Left colon (tissue), 2 donors: ENCODE measurements at regions not wholly inside any gene's neighbourhood (a gene's known extent, or its start where the extent isn't known, plus 50 kb on each side); places are given as distances from the start of the nearest gene placed in this dataset.

Experiments
- ATAC-seq: fragments of 200-7000 bp; cut with Tn5 transposase; one replicate; pipeline ENCODE4 v1.9.1; 2020; ENCODE audit warnings: mild to moderate bottlenecking, moderate library complexity
- DNase-seq, 2 donors: peaks; one replicate each; pipeline ENCODE4 v3.0.0-alpha.2; 2020
- intact Hi-C, 2 donors: fragments of 100-400 bp; cut with DNase I in 1 of 2; cut with micrococcal nuclease in 1 of 2; formaldehyde crosslinking; loops; one replicate each; pipeline versions ENCODE4 v1.11.2 to v1.14.0; 2022; cut with DNase I, micrococcal nuclease
- donor health status: DM: no; HTN: no; CAD: no.
- donor health status: DM: yes; HTN: yes; CAD: no.

DNA sequence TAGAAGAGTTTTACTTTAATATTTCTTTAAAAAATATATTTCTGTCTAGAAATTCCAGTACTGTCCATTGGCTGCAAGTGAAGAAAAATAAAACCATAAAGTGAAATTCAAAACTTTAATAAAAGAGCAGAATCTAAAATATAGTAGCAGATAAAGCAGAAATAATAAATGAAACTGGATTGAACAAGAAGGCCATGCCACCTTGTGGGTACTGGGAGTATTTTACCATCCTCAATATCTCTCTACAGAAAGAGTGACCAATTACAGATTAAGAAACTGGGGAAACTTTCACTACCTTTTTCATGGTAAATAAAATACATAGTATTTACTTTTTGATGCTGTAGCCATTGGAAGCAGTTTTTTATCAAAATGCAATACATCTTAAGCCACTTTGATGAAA is 220.5 kb downstream of the BCAT1 start:
- intact Hi-C loops = no loop called here
- ATAC-seq (no peak), DNase-seq (no peak)

DNA sequence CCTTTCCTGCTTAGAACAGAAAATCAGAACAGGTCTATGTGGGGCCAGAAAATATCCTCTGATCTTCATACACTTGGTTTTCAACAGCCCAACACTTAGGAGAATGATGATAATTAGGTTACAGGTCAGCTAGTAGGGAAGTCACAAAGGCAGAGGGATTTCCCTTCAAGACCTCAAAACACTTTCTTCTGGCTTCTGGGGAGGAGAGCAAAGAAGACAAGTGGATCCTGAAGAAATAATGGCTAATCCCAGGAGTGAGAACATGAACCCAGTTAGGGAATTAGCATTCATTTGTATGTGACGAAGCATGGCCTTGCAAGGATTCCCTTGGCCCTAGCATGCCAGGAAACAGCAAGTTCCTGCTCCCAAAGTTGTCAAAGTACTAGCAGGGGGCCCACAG is 223.3 kb downstream of the BCAT1 start:
- ATAC-seq (no peak), DNase-seq (no peak)
- intact Hi-C loops = no loop called here

DNA sequence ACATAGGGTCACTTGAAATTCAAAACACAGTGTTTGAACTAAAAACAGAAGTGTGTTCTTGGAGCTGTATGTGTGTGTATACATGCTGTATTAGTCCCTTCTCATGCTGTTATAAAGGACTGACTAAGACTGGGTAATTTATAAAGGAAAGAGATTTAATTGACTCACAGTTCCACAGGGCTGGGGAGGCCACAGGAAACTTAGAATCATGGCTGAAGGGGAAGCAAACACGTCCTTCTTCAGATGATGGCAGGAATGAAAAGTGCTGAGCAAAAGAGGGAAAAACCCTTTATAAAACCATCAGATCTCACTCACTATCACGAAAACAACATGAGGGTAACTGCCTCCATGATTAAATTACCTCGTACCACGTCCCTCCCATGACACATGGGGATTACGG is 224.1 kb downstream of the BCAT1 start:
- intact Hi-C loops = no loop called here
- ATAC-seq = no peak
- no peak for DNase-seq

DNA sequence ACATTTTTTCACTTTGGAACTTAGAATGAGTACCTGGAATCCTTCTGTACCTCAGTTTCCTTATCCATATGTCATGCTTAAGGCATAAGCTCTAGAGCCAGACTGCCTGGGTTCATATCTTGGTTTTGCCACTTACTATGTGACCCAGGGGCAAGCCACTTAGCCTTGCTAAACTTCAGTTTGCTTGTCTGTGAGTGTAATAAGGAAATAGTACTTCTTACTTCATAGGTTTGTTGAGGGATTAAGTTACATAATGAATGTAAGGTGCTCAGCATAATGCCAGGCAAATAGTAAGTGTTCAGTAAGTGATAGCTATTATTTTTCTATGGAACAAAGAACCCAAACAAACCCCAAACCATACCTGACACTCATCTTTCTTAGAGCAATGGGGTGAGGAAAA is 225.1 kb downstream of the BCAT1 start:
- ATAC-seq (no peak), DNase-seq (no peak)
- intact Hi-C loops = no loop called here

DNA sequence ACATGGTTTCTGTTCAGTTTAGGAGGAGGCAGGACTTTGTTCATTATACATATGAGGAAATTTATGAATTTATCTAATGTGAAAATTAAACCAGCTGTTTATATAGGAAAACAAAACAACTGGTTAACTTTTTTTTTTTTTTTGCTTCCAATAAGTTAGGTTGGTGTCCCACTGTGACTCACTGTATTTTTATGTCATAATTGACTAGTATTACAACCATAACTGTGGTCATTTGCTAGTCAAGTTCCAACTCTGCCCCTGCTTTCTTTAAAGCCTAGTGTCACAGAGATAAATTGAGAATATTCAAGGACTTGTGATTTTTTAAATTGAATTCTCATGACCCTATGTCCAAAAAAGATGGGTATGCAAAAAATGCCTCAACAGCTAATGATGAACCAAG is 227.7 kb downstream of the BCAT1 start:
- ATAC-seq (no peak), DNase-seq (no peak)
- intact Hi-C loops = no loop called here

DNA sequence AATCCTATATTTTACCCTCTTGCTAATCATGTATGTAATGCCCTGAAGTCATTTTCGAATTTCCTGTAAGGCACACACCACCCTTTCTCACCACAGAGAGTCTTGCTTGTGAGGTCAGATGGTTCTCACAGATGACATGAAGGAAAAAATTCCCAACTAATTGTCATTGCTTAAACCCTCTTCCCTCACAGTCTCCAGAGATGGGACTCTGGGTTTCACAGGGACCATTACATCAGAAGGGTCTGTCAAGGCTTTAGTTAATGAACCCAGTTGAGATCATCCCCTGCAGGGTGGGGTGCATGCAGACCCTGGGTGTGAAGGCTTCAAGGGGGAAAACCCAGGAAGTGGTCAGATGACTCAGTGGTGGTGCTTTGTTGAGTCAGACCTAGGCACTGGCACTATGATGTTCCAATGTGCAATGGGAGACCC is 229.6 kb downstream of the BCAT1 start:
- DNase-seq (no peak), ATAC-seq (no peak)
- intact Hi-C loops = no loop called here

DNA sequence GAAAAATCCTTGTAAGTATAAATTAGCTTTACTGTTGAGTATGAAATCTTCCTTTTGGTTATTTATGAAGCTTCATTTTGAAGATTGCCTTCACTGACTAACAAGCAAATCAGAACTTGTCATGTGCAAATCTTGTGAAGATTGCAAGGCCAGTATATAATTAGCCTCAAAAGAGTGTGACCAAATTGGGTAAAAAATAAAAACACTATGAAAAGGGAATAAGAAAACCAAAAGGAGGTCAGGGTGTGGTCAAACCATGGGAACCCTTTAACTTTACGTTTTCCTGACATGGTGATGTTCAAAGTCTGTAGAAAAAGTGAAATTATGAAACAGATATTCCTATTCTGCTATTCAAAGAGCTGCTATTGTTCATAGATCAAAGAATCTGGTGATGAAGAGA is 230.3 kb downstream of the BCAT1 start:
- intact Hi-C loops = no loop called here
- no peak for DNase-seq

DNA sequence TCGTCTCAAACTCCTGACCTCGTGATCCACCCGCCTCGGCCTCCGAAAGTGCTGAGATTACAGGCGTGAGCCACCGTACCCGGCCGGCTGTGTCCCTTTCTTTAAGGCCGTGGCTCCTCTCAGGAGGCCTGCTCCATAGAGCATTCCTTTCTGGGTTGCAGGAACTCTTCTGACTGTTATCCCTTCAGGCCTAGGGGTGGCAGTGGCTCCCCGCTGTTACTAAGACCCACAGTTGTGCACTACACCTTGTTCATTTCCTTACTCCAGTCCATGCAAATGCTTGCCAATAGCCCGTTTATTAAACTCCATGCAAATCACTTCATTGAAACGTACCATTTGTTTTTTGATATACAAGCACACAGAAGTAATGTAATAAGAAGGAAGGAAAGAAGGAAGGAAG is 234.7 kb downstream of the BCAT1 start:
- intact Hi-C loops = no loop called here
- no peak for DNase-seq
- ATAC-seq = no peak

More for the DNA sequence above, 230.3 kb downstream of the BCAT1 start:
- no peak for ATAC-seq

DNA sequence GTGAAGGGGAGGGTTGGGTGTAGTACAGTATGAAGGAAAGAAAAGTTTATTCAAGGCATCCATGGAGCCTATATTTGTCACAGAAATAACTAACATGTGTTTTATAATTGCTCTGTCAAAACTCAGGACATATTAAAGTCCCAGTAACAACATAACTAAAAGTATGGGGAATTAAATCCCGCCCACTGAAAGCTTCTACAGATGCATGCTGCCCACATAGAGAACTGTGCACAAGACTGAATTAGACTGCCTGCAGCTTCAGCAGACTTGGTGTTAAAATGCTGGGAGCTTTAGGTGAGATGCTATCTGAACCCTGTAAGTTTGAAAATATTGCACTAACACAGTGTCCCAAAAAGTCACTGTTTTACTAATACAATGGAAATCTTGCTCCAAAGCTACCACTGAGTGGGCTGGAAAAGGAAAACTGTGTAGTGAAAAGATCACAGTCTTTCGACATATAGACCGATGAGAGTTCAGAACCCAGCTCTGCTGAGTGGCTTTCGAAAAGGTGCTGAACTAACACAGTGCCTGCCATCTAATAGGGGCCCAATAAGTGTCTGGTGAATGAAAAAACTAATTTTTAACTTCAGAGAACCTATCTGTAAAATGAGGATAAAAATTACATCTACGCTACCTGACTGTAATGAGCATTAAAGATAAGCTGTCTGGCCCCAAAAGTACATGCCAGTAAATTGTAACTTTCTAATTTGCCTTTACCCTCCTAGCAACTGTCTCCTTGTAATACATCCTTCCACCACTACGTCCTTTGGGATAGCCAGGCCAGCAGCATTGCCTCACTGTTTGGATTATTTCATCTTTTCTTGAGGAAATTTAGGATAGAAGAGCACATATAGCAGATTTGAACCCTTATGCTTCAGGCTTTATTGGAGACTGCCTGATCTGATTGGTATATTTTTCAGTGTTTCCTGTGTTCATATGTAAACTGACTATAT is 237.6 kb downstream of the BCAT1 start:
- intact Hi-C loops = no loop called here
- ATAC-seq = no peak

DNA sequence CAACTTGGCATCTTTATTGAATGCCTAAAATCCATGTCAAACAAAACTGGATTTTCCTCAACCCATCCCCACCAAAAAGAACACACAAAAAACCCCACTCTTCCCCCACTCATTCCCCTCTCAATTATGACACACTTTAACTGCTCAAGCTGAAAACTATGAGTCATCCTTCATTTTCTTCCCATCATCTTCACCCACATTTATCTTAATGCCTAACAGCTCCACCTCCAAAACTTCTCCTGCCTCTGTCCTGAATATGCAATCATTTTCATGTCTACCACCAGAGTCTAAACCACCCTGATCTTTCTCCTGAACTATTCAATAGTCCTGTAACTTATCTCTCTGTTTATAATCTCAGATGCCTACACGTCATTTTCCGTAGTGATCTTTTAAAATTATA is 239.7 kb downstream of the BCAT1 start:
- intact Hi-C loops = no loop called here
- ATAC-seq (no peak), DNase-seq (no peak)

More for the DNA sequence above, 237.6 kb downstream of the BCAT1 start:
- no peak for DNase-seq

DNA sequence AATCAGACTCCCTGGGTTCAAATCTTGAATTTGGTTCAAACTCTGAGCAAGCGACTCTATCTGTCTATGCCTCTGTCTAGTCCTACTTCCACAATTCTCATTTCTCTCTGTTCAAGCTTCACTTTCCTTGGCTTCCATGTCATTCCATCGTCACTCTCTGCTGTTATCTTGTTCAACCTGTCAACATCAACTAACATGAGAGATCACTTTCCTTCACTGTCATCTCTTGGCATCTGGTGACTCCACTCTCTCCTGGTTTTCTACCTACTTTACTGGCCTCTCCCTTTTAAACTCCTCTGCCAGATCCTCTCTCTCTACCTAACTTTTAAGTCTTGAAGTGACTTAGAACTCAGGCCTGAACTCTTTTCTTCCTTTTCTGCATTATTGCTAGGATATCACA is 240.2 kb downstream of the BCAT1 start:
- no peak for ATAC-seq
- intact Hi-C loops = no loop called here
- no peak for DNase-seq

DNA sequence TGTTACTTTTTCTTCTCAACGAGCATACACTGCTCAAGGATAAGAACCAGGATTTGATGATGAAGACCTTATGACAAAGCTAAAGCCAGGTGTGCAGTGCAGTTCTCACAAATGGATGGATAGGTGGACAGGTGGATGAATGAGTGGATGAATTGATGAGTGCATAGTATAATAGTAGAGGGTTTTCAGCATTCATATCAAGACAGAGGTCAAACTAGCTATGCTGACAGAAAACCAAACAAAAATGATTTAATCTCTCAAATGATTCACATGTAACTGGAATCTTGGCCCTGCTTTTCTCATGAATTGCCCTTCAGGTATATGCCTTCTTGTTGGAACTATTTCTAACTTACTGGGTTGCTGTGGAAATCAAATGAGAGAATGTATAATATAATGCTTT is 240.9 kb downstream of the BCAT1 start:
- ATAC-seq (no peak), DNase-seq (no peak)
- intact Hi-C loops = no loop called here

DNA sequence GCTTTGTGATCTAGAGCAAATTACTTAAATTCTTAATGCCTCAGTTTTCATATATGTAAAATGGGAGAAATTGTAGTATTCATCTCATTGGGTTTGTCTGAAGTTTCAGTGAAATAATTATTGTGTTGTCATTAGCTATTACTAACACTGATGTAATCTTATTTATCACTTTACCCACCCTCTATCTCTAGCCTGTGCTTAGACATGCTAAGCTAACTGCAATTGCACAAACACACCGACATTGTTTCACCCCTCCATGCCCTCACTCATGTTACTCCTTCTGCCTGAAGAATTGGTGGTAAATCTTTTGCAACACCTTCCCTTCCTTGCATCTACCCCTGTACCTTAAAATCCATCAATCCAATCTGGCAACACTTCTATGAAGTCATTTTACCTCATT is 241.6 kb downstream of the BCAT1 start:
- intact Hi-C loops = no loop called here
- DNase-seq (no peak), ATAC-seq (no peak)

DNA sequence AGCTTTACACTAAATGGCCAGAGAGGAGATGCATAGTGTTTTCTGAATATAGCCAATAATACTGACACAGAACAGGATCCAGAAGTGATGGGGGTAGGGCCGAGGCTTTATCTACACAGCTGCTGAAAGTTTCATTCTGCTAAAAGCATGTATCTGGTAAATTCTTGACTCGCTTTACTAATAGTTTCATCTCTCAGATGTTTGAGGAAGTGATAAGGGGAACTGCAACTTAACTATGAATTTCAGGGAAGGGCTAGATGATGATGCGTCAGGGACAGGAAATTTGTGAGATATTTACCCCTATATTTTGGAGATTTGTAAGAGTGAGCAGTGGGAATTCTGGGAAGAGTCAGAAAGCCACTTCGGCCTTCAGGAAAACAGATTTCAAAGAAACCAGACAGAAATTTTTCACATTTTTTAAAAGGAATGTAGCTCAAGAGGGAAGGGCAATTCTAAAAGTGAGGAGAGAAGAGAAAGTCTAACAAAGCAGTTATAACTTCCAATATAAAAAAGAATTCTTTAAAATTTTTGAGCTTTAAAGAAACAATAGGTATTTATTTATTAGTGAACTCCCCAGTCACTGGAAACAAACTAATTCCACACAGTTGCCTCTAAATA is 243.1 kb downstream of the BCAT1 start:
- ATAC-seq (no peak), DNase-seq (peak in 1 of 2 donors; percentile 8)
- intact Hi-C loops = no loop called here

DNA sequence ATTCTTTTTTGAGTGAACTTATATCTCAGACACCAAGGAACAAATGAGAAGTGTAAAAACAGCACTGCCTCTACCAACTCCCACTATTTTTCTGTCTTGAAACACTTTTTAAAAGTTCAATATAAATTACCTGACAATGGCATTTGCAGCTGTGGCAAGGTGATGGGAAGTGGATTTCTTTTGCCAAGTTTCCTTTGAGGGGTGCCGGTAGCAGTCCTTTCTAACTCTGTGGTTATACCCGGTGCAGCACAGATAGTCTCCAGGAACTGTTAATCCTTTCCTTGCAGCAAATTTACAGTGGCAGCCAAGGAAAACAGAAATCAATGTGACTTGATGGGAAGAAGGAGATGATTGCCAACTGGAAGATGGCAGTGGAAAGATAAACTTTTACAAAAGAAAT is 243.7 kb downstream of the BCAT1 start:
- DNase-seq (no peak), ATAC-seq (no peak)
- intact Hi-C loops = no loop called here

DNA sequence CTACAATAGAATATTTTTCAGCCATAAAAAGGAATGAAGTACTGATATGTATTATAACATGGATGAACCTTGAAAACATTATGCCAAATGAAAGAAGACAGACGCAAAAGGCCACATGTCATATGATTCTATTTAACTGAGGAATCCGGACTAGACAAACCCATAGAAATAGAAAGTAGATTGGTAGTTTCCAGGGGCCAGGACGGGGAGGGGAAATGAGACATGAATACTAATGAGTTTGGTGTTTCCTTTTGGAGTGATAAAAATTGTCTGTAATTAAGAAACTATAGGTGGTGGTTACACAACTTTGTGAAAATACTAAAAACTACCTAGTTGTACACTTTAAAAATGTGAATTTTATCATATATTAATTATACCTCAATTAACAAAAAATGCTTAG is 247.6 kb downstream of the BCAT1 start:
- ATAC-seq (no peak), DNase-seq (no peak)
- intact Hi-C loops = no loop called here

DNA sequence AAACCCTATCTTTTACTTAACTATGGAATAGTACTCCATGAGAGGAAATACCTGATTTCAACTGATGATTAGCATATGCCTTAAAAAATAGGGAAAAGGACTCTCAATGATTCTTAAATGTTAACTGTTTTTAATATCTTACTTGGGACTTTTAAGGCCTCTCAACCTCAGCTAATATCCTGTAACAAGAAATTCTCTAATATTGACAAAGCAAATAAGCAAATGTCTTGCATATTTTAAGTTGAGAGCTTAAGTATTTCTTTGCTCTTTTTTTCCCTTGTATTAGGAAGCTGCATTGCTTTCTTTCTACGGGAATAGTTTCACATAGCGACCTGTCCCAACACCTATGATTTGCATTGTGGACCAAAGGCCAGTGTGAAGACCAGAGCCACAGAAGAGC is 249.9 kb downstream of the BCAT1 start:
- DNase-seq (no peak), ATAC-seq (no peak)
- intact Hi-C loops = no loop called here

DNA sequence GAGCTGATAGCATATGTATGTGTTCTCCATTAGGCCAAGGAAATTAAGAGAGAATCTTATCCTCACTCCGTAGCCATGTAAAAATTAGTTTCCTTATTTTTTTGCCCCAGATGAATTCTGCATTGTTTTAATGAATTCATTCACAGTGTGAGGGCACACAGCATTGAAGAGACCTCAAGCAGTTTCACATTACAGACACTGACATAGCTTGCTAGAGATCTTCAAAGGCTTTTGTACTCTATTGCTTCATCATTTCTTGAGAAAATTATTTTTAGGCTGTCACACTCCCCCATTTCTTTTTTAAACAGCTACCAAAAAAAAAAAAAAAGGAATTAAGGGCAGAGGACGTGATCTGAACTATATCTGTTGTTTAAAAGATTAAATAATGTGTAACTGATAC is 251.1 kb downstream of the BCAT1 start:
- ATAC-seq (no peak), DNase-seq (no peak)
- intact Hi-C loops = no loop called here

DNA sequence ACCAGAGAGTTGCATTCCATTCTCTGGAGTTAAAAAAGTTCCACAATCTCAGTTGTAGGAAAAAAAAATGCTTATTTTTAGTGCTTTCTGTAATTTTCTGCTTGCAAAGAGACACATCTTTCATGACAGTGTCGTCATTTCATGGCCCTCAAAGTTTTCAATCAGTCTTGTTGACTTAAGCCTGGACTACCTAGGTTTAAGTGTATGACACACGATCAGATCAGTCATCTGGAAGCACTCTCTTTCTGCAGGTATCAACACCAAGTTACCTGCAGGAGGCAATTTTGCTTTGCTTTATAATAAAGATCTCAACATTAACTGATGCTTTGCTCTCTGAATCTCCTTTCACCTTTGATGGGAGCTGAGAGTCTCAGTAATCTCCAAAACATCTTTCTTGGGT is 251.6 kb downstream of the BCAT1 start:
- ATAC-seq = no peak
- intact Hi-C loops = no loop called here
- DNase-seq = no peak

DNA sequence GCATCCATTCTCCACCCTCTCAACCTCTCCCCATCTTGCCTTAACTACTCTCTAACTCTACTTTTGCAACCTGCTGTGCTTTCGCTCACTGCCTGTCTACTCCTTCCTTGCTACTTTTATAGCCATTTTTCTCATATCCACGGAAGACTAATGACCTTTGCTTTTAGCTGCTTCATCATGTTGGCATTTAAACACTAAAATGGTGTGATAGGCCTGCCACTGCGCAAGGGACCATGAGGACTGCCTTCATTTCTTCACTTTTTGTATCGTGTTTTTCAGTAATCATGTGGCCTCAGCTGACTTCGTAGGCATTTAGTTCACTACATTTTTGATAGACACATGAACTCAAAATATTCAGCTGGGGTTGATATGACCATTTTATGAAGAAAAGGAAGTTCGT is 252.1 kb downstream of the BCAT1 start:
- no peak for ATAC-seq
- intact Hi-C loops = no loop called here
- DNase-seq = no peak
